H7 (cell line): ENCODE measurements at regions not wholly inside any gene's neighbourhood (a gene's known extent, or its start where the extent isn't known, plus 50 kb on each side); places are given as distances from the start of the nearest gene placed in this dataset.

Source experiments
- DNase-seq: peaks from one replicate; pipeline ENCODE4 v3.0.0; 2012
- H3K27me3 ChIP-seq: 2 replicates; pipeline ENCODE4 v1.6.0; 2011; ENCODE audit warnings: mild to moderate bottlenecking, low read length; ENCODE audit not compliant: control insufficient read depth, insufficient read depth
- H3K36me3 ChIP-seq: replicated peaks from 2 replicates; pipeline ENCODE4 v1.5.1; 2011; ENCODE audit warnings: low read length; ENCODE audit not compliant: control insufficient read depth, insufficient read depth
- H3K4me3 ChIP-seq: 2 replicates; pipeline ENCODE4 v1.5.1; 2011; ENCODE audit warnings: low read depth, mild to moderate bottlenecking, control low read depth, low read length, moderate library complexity; ENCODE audit not compliant: insufficient read depth

GRCh38 chr2:220185766-220186305 lies 558.4 kb downstream of the SLC4A3 start:
- DNase-seq = no peak
- H3K4me3 ChIP-seq = no peak overlapping the region
- no peaks in the 10 kb centered on the region for H3K27me3 ChIP-seq
- H3K36me3 ChIP-seq = no peaks in the 10 kb centered on the region

DNA sequence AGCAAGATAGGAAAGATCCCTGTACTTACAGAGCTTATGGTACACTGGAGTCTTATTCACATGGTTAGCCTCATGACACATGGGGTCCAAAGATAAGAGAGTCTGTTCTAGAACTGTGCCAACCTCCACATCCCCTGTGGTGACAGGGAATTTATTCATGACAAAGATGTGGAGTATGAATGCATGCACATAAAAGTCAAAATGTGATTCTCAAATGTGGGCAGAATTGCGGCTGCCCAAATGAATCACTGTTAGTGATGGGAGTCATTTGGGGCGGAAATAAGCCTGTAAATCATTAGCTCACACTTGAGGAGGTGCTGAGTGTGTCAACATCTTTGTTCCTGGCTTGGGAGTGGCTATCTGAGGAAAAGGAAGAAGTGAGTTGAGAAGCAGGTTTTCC lies 560.6 kb downstream of the SLC4A3 start:
- H3K4me3 ChIP-seq = no peak overlapping the region
- DNase-seq = no peak
- no peaks in the 10 kb centered on the region for H3K36me3 ChIP-seq
- H3K27me3 ChIP-seq = no peaks in the 10 kb centered on the region

DNA sequence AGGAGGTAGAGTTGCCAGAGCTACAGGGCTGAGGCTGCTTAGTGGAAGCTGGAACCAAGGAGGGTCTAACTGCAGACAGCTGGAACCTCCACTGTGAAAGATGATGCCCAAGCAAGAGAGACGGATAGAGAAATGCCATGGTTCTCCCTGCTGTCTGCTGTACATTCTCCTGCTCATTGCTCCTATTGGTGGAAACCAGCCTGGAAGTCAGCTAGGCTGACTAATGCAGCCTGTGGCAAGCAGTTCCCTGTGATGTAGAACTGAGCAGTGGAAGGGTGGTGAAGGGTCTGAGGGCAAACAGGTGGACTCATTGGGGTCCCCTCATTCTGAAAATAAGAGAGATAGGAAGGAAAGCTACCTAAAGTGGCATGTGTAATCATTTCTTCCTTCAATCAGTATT lies 563.6 kb downstream of the SLC4A3 start:
- no peak for DNase-seq
- H3K4me3 ChIP-seq = no peak overlapping the region
- no peaks in the 10 kb centered on the region for H3K36me3 ChIP-seq
- no peaks in the 10 kb centered on the region for H3K27me3 ChIP-seq

DNA sequence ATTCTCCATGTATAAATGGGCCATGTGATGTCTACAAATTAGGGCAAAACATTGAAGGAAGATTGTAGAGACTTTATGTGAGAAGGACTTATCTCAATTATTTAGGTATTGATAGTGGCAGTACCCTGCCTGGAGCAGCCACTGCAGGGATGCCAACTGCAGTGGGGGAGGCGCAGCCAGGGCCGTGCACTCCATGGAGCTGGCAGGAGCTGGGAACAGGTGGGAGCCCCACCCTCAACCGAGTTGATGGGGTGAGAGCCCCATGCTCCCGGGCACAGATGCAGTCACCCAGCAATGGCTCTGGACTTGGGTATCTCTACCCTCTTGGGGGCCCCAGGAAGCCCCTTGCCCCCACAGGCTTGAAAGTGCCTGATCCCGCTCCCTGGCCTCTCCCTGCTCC lies 564.3 kb downstream of the SLC4A3 start:
- Histone ChIP-seq H3K27me3 (no peaks in the 10 kb centered on the region), H3K4me3 (no peak overlapping the region), H3K36me3 (no peaks in the 10 kb centered on the region)
- no peak for DNase-seq

GRCh38 chr2:220192994-220193753 lies 565.7 kb downstream of the SLC4A3 start:
- Histone ChIP-seq H3K27me3 (no peaks in the 10 kb centered on the region), H3K4me3 (no peak overlapping the region), H3K36me3 (no peaks in the 10 kb centered on the region)
- DNase-seq = no peak

- Histone ChIP-seq H3K36me3 (no peaks in the 10 kb centered on the region), H3K4me3 (no peak overlapping the region), H3K27me3 (no peaks in the 10 kb centered on the region)
- DNase-seq = no peak
These were observed 567.5 kb downstream of the SLC4A3 start for GRCh38 chr2:220194630-220195584.

GRCh38 chr2:220198896-220199295 lies 571.5 kb downstream of the SLC4A3 start:
- Histone ChIP-seq H3K4me3 (no peak overlapping the region), H3K27me3 (no peaks in the 10 kb centered on the region), H3K36me3 (no peaks in the 10 kb centered on the region)
- DNase-seq = no peak

- Histone ChIP-seq H3K27me3 (no peaks in the 10 kb centered on the region), H3K4me3 (no peak overlapping the region), H3K36me3 (no peaks in the 10 kb centered on the region)
- DNase-seq = no peak
These were observed 574.6 kb downstream of the SLC4A3 start for GRCh38 chr2:220202066-220202465.

GRCh38 chr2:220209093-220209492 lies 581.7 kb downstream of the SLC4A3 start:
- Histone ChIP-seq H3K27me3 (no peaks in the 10 kb centered on the region), H3K36me3 (no peaks in the 10 kb centered on the region), H3K4me3 (no peak overlapping the region)
- no peak for DNase-seq

GRCh38 chr2:220209751-220210150 lies 582.3 kb downstream of the SLC4A3 start:
- no peak for DNase-seq
- H3K4me3 ChIP-seq = no peak overlapping the region

GRCh38 chr2:220212296-220213080 lies 585.1 kb downstream of the SLC4A3 start:
- Histone ChIP-seq H3K4me3 (no peak overlapping the region), H3K36me3 (no peaks in the 10 kb centered on the region)

More at GRCh38 chr2:220209751-220210150, 582.3 kb downstream of the SLC4A3 start:
- no peaks in the 10 kb centered on the region for H3K36me3 ChIP-seq
- H3K27me3 ChIP-seq = no peaks in the 10 kb centered on the region

GRCh38 chr2:220215785-220216184 lies 588.4 kb downstream of the SLC4A3 start:
- H3K36me3 ChIP-seq = no peaks in the 10 kb centered on the region
- H3K27me3 ChIP-seq = no peaks in the 10 kb centered on the region
- H3K4me3 ChIP-seq = no peak overlapping the region
- DNase-seq = no peak

More at GRCh38 chr2:220212296-220213080, 585.1 kb downstream of the SLC4A3 start:
- no peak for DNase-seq
- H3K27me3 ChIP-seq = no peaks in the 10 kb centered on the region

GRCh38 chr2:220219371-220219770 lies 591.9 kb downstream of the SLC4A3 start:
- Histone ChIP-seq H3K4me3 (no peak overlapping the region), H3K27me3 (no peaks in the 10 kb centered on the region), H3K36me3 (no peaks in the 10 kb centered on the region)
- DNase-seq = no peak

DNA sequence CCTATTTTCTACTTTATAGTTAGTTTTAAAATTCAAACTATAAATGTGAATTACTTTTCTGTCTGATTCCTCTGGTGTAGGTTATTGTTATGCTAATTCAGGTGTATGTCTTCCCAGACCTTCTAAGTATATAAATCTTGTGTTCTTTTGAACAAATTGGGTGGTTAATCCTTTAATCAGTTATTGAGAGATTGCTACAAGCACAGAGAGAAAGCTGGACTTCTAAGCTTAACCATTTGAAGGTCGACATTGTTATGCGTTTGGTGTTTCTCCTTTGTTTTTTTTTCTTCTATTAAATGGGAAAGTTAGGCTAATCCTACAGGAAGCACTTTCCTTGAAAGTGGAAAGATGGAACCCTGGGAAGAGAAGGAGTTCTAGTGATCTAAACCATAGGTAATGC lies 592.6 kb downstream of the SLC4A3 start:
- H3K4me3 ChIP-seq = no peak overlapping the region
- no peaks in the 10 kb centered on the region for H3K36me3 ChIP-seq
- no peaks in the 10 kb centered on the region for H3K27me3 ChIP-seq
- no peak for DNase-seq
